HPDE6-E6E7 (cell line): ENCODE measurements at regions not wholly inside any gene's neighbourhood (a gene's known extent, or its start where the extent isn't known, plus 50 kb on each side); places are given as distances from the start of the nearest gene placed in this dataset.

ENCODE experiments used
- DNase-seq: peaks from one replicate; pipeline ENCODE4 v3.0.0; 2011; ENCODE audit warnings: missing footprints; ENCODE audit errors: extremely low spot score

GRCh38 chr18:72187956-72188355 is 356.2 kb downstream of the CBLN2 start:
- DNase-seq: no peak

- DNase-seq: no peak
Measured at GRCh38 chr18:72181241-72181764, 362.8 kb downstream of the CBLN2 start.

GRCh38 chr18:72180689-72181088 is 363.5 kb downstream of the CBLN2 start:
- DNase-seq: no peak

GRCh38 chr18:72174972-72175649 is 369.0 kb downstream of the CBLN2 start:
- DNase-seq: no peak

- DNase-seq: no peak
Measured at GRCh38 chr18:72171596-72171995, 372.5 kb downstream of the CBLN2 start.

- peak; percentile 26 for DNase-seq
Measured at GRCh38 chr18:72161691-72162090, 382.5 kb downstream of the CBLN2 start.

- no peak for DNase-seq
Measured at GRCh38 chr18:72160510-72161445, 383.4 kb downstream of the CBLN2 start.

GRCh38 chr18:72155327-72155726 is 388.8 kb downstream of the CBLN2 start:
- DNase-seq: no peak

- DNase-seq: no peak
Measured at GRCh38 chr18:72154926-72155325, 389.2 kb downstream of the CBLN2 start.

GRCh38 chr18:72152935-72153334 is 391.2 kb downstream of the CBLN2 start:
- DNase-seq: no peak

GRCh38 chr18:72147830-72148229 is 396.3 kb downstream of the CBLN2 start:
- DNase-seq: no peak

GRCh38 chr18:72140007-72140406 is 404.1 kb downstream of the CBLN2 start:
- no peak for DNase-seq

- no peak for DNase-seq
Measured at GRCh38 chr18:72128649-72129048, 415.5 kb downstream of the CBLN2 start.

- DNase-seq: no peak
Measured at GRCh38 chr18:72122103-72122502, 422.0 kb downstream of the CBLN2 start.

GRCh38 chr18:72119082-72119481 is 425.1 kb downstream of the CBLN2 start:
- DNase-seq: no peak

- no peak for DNase-seq
Measured at GRCh38 chr18:72114801-72115594, 429.1 kb downstream of the CBLN2 start.

GRCh38 chr18:72107647-72108383 is 436.3 kb downstream of the CBLN2 start:
- no peak for DNase-seq

- no peak for DNase-seq
Measured at GRCh38 chr18:72104851-72105250, 439.3 kb downstream of the CBLN2 start.

- DNase-seq: no peak
Measured at GRCh38 chr18:72102412-72102811, 441.7 kb downstream of the CBLN2 start.

- DNase-seq: no peak
Measured at GRCh38 chr18:72100465-72101004, 443.6 kb downstream of the CBLN2 start.

- no peak for DNase-seq
Measured at GRCh38 chr18:72091369-72091768, 452.8 kb downstream of the CBLN2 start.
